GM12878 (cell line): ENCODE measurements at regions not wholly inside any gene's neighbourhood (a gene's known extent, or its start where the extent isn't known, plus 50 kb on each side); places are given as distances from the start of the nearest gene placed in this dataset.

Experiments used
- ATAC-seq: fragments of 200-7000 bp; cut with Tn5 transposase; 3 replicates; pipeline ENCODE4 v1.9.1; 2020; ENCODE audit warnings: mild to moderate bottlenecking, moderate library complexity
- BruUV-seq: library from RNA; stranded (reverse); fragments of 400-500 nt; replicated peaks from 2 replicates; lab custom pipeline; 2021; lab: Mats Ljungman, UMichigan
- CTCF ChIA-PET: fragments of 300-600 bp; sonication (Branson Sonifier 250); formaldehyde crosslinking; extraction: SDS; loops from one replicate; lab custom pipeline; 2021; ENCODE audit warnings: inconsistent platforms; lab: Yijun Ruan, JAX
- POLR2A ChIA-PET: fragments of 350-600 bp; formaldehyde crosslinking; extraction: SDS; loops from one replicate; lab custom pipeline; 2021; ENCODE audit warnings: inconsistent platforms; lab: Charles Lee
- RAD21 ChIA-PET: fragments of 300-600 bp; sonication (Branson Sonifier 250); formaldehyde crosslinking; loops from one replicate; lab custom pipeline; 2023; ENCODE audit warnings: antibody characterized with exemption; ENCODE audit not compliant: unreplicated experiment; lab: Charles Lee
- SMC1A ChIA-PET: fragments of 300-600 bp; sonication (Branson Sonifier 250); formaldehyde crosslinking; loops from one replicate; lab custom pipeline; 2023; ENCODE audit not compliant: unreplicated experiment, uncharacterized antibody; lab: Charles Lee
- DNase-seq: peaks from one replicate; pipeline ENCODE4 v3.0.0-alpha.2; 2011; ENCODE audit warnings: low read depth, low spot score
- FAIRE-seq: peaks from 3 replicates; lab custom pipeline; 2011; peaks lifted over from hg19 to GRCh38; lab: Jason Lieb, UNC
- H2AFZ ChIP-seq: 2 replicates; pipeline ENCODE4 v1.6.0; 2011; ENCODE audit warnings: low read depth, low read length, control low read depth; ENCODE audit not compliant: control insufficient read depth
- H3K27ac ChIP-seq: 2 replicates; pipeline ENCODE4 v1.5.1; 2011; ENCODE audit warnings: control low read depth; ENCODE audit not compliant: control insufficient read depth, insufficient read depth
- H3K27me3 ChIP-seq, 2 experiments: replicated peaks in 1 of 2; 2 replicates each; pipeline versions ENCODE4 v1.6.0 to v1.6.1; 2011; ENCODE audit warnings: low read length in 1 of 2; ENCODE audit not compliant: control insufficient read depth in 2 of 2, insufficient read depth in 2 of 2
- H3K36me3 ChIP-seq, 2 experiments: 2 replicates each; pipeline ENCODE4 v1.5.1; 2011; ENCODE audit warnings: low read length in 1 of 2; ENCODE audit not compliant: control insufficient read depth in 2 of 2, insufficient read depth in 2 of 2
- H3K4me1 ChIP-seq: 2 replicates; pipeline ENCODE4 v1.6.1; 2011; ENCODE audit warnings: mild to moderate bottlenecking, low read length, moderate library complexity, mixed read lengths; ENCODE audit not compliant: control insufficient read depth, insufficient read depth
- H3K4me2 ChIP-seq: 2 replicates; pipeline ENCODE4 v1.6.0; 2011; ENCODE audit warnings: control low read depth; ENCODE audit not compliant: control insufficient read depth, insufficient read depth
- H3K4me3 ChIP-seq: fragments of 200-600 bp; sonication (generic); 2 replicates; pipeline ENCODE4 v1.5.1; 2016
- H3K79me2 ChIP-seq: 2 replicates; pipeline ENCODE4 v1.6.0; 2011; ENCODE audit warnings: low read length; ENCODE audit not compliant: control insufficient read depth, insufficient read depth
- H3K9ac ChIP-seq: 2 replicates; pipeline ENCODE4 v1.8.0; 2011; ENCODE audit warnings: low read length, control low read depth, mixed read lengths; ENCODE audit not compliant: control insufficient read depth, insufficient read depth
- H3K9me3 ChIP-seq: replicated peaks from 3 replicates; pipeline ENCODE4 v1.5.1; 2011; ENCODE audit warnings: mild to moderate bottlenecking, low read length; ENCODE audit not compliant: control insufficient read depth, insufficient read depth
- H4K20me1 ChIP-seq: 2 replicates; pipeline ENCODE4 v1.6.0; 2011; ENCODE audit not compliant: control insufficient read depth, insufficient read depth
- BACH1 ChIP-seq: fragments of 450-650 bp; IDR thresholded peaks from 2 replicates; pipeline ENCODE4 v1.6.1; 2017; ENCODE audit warnings: mild to moderate bottlenecking, borderline replicate concordance
- CBX5 ChIP-seq: sonication (generic); IDR thresholded peaks from 2 replicates; pipeline ENCODE4 v1.6.1; 2016; ENCODE audit warnings: low read depth, moderate library complexity, mild to moderate bottlenecking, inconsistent platforms
- EGR1 ChIP-seq, 2 experiments: IDR thresholded peaks; 1 replicate in 1 of 2; 2 replicates in 1 of 2; pipeline ENCODE4 v1.6.1; 2011 to 2012; ENCODE audit warnings: low read depth in 2 of 2, low read length in 2 of 2, borderline replicate concordance in 1 of 2, mild to moderate bottlenecking in 1 of 2, moderate library complexity in 1 of 2
- IRF3 ChIP-seq: fragments of 450-650 bp; IDR thresholded peaks from 2 replicates; pipeline ENCODE4 v1.6.1; 2014; ENCODE audit warnings: mild to moderate bottlenecking
- MEF2A ChIP-seq: IDR thresholded peaks from 2 replicates; pipeline ENCODE4 v1.6.1; 2011; ENCODE audit warnings: low read depth, mild to moderate bottlenecking, low read length, moderate library complexity; ENCODE audit not compliant: insufficient read depth
- MXI1 ChIP-seq: fragments of 150-350 bp; IDR thresholded peaks from 2 replicates; pipeline ENCODE4 v1.6.1; 2011; ENCODE audit warnings: low read depth, mild to moderate bottlenecking, inconsistent platforms, low read length, improper control_type of control experiment
- NR2C1 ChIP-seq: fragments of 450-650 bp; IDR thresholded peaks from 2 replicates; pipeline ENCODE4 v1.6.1; 2017; ENCODE audit warnings: antibody characterized with exemption, mild to moderate bottlenecking, moderate library complexity
- RUNX3 ChIP-seq: IDR thresholded peaks from 2 replicates; pipeline ENCODE4 v1.6.1; 2012; ENCODE audit warnings: low read length, inconsistent platforms
- SIX5 ChIP-seq: IDR thresholded peaks from 2 replicates; pipeline ENCODE4 v1.6.1; 2011; ENCODE audit warnings: mild to moderate bottlenecking, low read depth, low read length, moderate library complexity; ENCODE audit not compliant: severe bottlenecking
- SMAD5 ChIP-seq: IDR thresholded peaks from 2 replicates; pipeline ENCODE4 v1.6.1; 2016; ENCODE audit warnings: antibody characterized with exemption, low read depth
- TCF7 ChIP-seq: IDR thresholded peaks from 2 replicates; pipeline ENCODE4 v1.6.1; 2014; ENCODE audit warnings: antibody characterized with exemption, borderline replicate concordance
- USF1 ChIP-seq: IDR thresholded peaks from 2 replicates; pipeline ENCODE4 v1.6.1; 2011; ENCODE audit warnings: borderline replicate concordance, low read depth, mild to moderate bottlenecking, moderate library complexity, mixed read lengths, low read length; ENCODE audit not compliant: insufficient read depth; ENCODE audit errors: extremely low read length
- WGBS: methylation state at CpG from one replicate; pipeline ENCODE4 v1.1.6; 2016; ENCODE audit warnings: low lambda C conversion rate; ENCODE audit not compliant: insufficient replicate concordance, insufficient coverage; ENCODE audit errors: missing lambda C conversion rate; 5-methylcytosine and 5-hydroxymethylcytosine counted together
- in situ Hi-C: fragments of 300-500 bp; cut with MboI; formaldehyde crosslinking; loops from 9 replicates; pipeline ENCODE4 v1.14.3; 2018; ENCODE audit warnings: mixed read lengths
- intact Hi-C: fragments of 100-400 bp; cut with micrococcal nuclease; formaldehyde crosslinking; loops from one replicate; pipeline ENCODE4 v1.14.2; 2022; ENCODE audit not compliant: unreplicated experiment
- TF ChIP-seq, protein P1 (sequence below): fragments of 450-650 bp; IDR thresholded peaks from 2 replicates; pipeline ENCODE4 v1.6.1; 2016; ENCODE audit warnings: mild to moderate bottlenecking, moderate library complexity, borderline replicate concordance
- TF ChIP-seq, protein P2 (sequence below): IDR thresholded peaks from 2 replicates; pipeline ENCODE4 v1.6.1; 2012; ENCODE audit warnings: low read length, inconsistent platforms

GRCh38 chr2:221106241-221106640 is 465.9 kb downstream of the EPHA4 start:
- Histone ChIP-seq H3K36me3 (no peaks in the 10 kb centered on the region), H3K4me1 (peaks cover 9% of the 10 kb centered on the region; the same call in 1 of the 2 replicates), H3K27ac (no peak overlapping the region), H3K4me3 (no peak overlapping the region), H3K9ac (no peak overlapping the region), H3K9me3 (no peaks in the 10 kb centered on the region), H3K27me3 (no peaks in the 10 kb centered on the region), H3K79me2 (no peaks in the 10 kb centered on the region), H3K4me2 (no peak overlapping the region), H2AFZ (no peak overlapping the region), H4K20me1 (no peaks in the 10 kb centered on the region)
- FAIRE-seq (no peak), ATAC-seq (no peak), DNase-seq (no peak)
- TF ChIP-seq TCF7 (no peak), BACH1 (no peak), MEF2A (no peak), IRF3 (no peak), CBX5 (no peak), NR2C1 (no peak), SIX5 (no peak), MXI1 (no peak), SMAD5 (no peak), USF1 (no peak), RUNX3 (no peak), EGR1 (IDR thresholded peaks at IDR 0.05; ENCODE audit: borderline replicate concordance in 1 of 2, low read depth in 2 of 2, low read length in 2 of 2) (no peak)
- TF ChIP-seq, protein P1, sequence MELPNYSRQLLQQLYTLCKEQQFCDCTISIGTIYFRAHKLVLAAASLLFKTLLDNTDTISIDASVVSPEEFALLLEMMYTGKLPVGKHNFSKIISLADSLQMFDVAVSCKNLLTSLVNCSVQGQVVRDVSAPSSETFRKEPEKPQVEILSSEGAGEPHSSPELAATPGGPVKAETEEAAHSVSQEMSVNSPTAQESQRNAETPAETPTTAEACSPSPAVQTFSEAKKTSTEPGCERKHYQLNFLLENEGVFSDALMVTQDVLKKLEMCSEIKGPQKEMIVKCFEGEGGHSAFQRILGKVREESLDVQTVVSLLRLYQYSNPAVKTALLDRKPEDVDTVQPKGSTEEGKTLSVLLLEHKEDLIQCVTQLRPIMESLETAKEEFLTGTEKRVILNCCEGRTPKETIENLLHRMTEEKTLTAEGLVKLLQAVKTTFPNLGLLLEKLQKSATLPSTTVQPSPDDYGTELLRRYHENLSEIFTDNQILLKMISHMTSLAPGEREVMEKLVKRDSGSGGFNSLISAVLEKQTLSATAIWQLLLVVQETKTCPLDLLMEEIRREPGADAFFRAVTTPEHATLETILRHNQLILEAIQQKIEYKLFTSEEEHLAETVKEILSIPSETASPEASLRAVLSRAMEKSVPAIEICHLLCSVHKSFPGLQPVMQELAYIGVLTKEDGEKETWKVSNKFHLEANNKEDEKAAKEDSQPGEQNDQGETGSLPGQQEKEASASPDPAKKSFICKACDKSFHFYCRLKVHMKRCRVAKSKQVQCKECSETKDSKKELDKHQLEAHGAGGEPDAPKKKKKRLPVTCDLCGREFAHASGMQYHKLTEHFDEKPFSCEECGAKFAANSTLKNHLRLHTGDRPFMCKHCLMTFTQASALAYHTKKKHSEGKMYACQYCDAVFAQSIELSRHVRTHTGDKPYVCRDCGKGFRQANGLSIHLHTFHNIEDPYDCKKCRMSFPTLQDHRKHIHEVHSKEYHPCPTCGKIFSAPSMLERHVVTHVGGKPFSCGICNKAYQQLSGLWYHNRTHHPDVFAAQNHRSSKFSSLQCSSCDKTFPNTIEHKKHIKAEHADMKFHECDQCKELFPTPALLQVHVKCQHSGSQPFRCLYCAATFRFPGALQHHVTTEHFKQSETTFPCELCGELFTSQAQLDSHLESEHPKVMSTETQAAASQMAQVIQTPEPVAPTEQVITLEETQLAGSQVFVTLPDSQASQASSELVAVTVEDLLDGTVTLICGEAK = no peak
- TF ChIP-seq, protein P2, sequence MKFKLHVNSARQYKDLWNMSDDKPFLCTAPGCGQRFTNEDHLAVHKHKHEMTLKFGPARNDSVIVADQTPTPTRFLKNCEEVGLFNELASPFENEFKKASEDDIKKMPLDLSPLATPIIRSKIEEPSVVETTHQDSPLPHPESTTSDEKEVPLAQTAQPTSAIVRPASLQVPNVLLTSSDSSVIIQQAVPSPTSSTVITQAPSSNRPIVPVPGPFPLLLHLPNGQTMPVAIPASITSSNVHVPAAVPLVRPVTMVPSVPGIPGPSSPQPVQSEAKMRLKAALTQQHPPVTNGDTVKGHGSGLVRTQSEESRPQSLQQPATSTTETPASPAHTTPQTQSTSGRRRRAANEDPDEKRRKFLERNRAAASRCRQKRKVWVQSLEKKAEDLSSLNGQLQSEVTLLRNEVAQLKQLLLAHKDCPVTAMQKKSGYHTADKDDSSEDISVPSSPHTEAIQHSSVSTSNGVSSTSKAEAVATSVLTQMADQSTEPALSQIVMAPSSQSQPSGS = no peak
- ChIA-PET POLR2A (no interaction called here), CTCF (no interaction called here), RAD21 (no interaction called here), SMC1A (no interaction called here)
- no TSS peak for BruUV-seq
- intact Hi-C loops = loop anchor here (10.0 kb wide), 2 partner anchors 421 to 469 kb away; partner anchors contain the start of gene EPHA4
- 35% methylated on average over 3 of the region's 3 CpGs for WGBS
- in situ Hi-C loops = no loop called here
